NCI-H1105 treated with DMSO at 0.1 percent for 48 hours (cell line): ENCODE measurements at regions not wholly inside any gene's neighbourhood (a gene's known extent, or its start where the extent isn't known, plus 50 kb on each side); places are given as distances from the start of the nearest gene placed in this dataset.
A peak's percentile ranks its signal among the peaks of the same experiment; 100 is the strongest.

ENCODE experiments used
- DNase-seq: peaks from one replicate; lab custom pipeline; 2025; lab: John Stamatoyannopoulos, UW

DNA sequence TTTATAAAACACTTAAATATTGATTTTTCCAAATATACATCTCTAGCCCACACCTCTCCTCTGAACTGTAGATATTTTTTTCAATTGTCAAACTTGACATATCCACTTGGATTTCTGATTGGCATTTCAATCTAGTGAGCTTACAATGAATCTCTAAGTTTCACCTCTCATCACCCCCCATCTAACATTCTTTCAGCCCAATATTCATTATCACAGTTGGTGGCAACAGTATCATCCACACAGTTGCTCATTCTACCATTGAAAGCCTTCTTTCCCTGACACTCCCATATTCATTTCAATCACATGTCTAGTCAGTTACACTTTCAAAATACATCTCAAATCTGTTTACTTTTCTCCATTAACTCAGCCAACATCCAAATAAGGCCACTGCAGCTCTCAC lies 385.2 kb downstream of the PCDH20 start:
- DNase-seq: no peak

DNA sequence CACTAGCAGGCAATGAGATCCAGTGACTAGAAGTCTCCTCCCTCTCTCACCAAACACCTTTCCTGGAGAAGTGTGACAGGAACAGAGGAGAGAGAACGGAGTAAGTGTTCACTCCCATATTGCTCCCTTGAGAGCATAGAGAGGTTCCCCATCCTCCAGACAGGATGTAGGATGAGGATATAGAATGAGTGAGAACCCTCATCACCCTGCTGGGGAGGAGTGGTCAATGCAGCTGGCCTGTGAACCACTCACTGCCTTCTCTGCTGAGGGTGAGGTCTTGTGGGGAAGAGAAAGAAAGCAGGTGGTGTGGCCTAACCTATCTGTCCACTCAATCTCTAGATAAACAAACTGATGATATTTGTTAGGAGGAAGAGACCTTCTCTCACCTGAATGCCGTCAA lies 386.6 kb downstream of the PCDH20 start:
- DNase-seq: no peak

- DNase-seq: no peak
Observed at GRCh38 chr13:61024046-61024445, 391.6 kb downstream of the PCDH20 start.

DNA sequence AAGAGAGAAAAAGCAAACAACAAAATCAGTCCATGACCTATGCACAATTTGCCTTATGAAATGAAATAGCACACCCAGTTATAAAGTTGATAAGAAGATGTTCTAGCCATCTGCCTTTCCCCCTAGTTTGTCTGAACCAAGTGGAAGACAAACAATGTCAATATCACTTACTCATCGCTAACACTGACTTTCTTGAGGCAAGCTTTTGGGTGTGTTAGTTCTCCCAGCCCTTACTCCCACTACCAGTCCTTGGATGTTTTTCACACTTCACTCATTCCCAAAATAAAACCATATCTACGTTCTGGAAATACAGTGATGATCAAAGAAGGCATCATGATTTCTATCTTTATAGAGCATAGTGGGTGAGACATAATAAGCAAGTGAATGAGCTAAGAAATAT lies 393.8 kb downstream of the PCDH20 start:
- no peak for DNase-seq

GRCh38 chr13:61013796-61014195 lies 401.9 kb downstream of the PCDH20 start:
- DNase-seq: no peak

DNA sequence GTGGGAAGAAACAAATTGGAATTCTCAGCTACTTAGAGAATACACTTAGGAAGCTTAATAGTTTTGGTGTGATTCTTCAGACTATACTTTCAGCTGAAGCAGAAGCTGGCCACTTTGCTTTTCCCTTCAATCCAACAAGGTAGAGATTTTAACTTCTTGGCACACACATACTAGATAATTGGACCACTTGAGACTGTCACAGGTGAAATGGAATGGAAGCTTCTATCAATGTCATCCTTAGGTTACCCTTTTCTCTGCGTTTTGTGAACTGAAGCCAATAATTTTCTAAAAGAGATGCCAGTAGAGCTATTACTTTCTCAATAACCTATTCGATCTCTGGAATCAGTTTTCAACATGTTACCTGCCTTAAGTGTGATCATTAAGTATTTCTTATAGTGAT lies 405.3 kb downstream of the PCDH20 start:
- peak; percentile 33 for DNase-seq

GRCh38 chr13:61002686-61003085 lies 413.0 kb downstream of the PCDH20 start:
- DNase-seq: no peak

DNA sequence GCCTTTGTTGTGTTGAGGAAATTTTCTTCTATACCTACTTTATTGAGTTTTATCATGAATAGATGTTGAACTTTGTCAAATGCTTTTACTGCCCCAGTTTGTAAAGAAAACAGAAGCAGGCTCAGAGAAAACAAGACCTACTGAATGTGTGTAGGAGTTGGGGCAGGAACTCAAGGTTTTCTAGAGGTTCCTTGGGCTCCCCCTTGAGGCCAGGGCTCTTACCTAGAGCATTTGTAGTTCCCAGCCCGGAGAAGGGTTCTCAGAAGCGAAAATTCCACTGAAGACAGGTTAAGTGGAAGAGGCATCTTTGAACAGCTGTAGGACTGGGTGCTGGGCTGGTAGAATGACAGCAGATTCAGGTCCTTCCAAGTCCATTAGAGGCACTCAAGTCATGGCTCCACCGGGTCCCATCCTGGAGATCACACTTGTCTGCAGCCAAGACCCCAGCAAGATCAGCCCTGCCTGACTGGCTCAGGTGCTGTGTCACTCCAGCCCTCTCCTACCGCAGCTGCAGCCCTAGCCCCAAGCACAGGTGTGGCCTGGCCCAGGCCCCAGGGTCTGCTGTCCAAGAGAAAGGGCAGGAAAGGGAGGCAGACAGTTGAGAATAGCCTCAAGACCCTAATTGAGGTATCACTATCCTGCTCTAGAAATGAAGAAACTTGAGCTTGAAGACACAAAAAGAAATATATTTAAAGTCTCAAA lies 425.5 kb downstream of the PCDH20 start:
- DNase-seq: no peak

- no peak for DNase-seq
Observed at GRCh38 chr13:60986301-60986700, 429.3 kb downstream of the PCDH20 start.

DNA sequence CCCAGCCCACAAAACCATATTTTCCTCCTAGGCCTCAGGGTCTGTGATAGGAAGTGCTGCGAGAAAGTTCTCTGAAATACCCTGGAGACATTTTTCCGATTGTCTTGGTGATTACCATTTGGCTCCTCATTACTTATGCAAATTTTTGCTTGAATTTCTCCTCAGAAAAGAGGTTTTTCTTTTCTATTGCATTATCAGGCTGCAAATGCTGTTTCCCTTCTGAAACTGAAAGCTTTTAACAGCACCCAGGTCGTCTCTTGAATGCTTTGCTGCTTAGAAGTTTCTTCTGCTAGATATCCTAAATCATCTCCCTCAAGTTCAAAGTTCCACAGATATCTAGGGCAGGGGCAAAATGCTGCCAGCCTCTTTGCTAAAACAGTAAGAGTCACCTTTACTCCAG lies 434.2 kb downstream of the PCDH20 start:
- DNase-seq: no peak

GRCh38 chr13:60976367-60976766 lies 439.3 kb downstream of the PCDH20 start:
- DNase-seq: no peak

- DNase-seq: peak; percentile 38
Observed at GRCh38 chr13:60974296-60974695, 441.4 kb downstream of the PCDH20 start.

- peak; percentile 10 for DNase-seq
Observed at GRCh38 chr13:60973529-60973928, 442.1 kb downstream of the PCDH20 start.

- no peak for DNase-seq
Observed at GRCh38 chr13:60970736-60971135, 444.9 kb downstream of the PCDH20 start.

DNA sequence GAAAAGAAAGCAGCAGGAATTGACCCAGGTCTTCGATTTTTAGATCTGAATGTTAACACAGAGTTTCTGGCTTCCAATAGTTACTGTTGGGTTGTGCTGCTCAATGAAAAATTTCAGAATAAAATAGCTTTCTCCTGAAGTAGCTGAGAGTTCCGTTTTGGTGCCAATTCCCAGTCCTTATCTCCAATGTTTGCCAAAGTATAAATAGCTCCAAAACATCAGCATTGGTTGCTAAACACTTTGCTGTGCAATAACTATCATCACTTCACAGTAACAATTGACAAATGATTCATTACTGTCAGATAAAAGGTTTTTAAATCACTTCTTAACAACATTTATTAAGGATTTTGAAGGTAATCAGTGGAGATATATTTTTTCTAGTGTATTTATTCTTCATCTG lies 446.0 kb downstream of the PCDH20 start:
- DNase-seq: peak; percentile 77

DNA sequence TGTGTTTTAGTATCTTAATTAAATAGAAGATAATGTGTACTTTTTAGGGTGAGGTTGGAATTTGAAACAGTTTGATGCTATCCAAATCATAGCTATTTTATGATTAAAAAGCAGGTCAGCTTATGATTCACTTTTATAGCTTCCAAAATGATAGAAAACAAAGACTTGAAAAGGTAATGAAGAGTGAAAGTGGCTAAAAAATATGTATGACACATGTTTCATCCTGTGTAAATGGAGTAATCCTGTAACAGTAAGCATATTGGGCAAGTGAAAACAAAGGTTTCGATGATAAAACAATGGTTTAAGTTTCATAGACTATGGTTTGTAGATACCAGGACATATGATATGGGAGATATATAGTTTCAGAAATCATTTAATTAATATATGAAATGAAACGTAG lies 456.2 kb downstream of the PCDH20 start:
- no peak for DNase-seq

DNA sequence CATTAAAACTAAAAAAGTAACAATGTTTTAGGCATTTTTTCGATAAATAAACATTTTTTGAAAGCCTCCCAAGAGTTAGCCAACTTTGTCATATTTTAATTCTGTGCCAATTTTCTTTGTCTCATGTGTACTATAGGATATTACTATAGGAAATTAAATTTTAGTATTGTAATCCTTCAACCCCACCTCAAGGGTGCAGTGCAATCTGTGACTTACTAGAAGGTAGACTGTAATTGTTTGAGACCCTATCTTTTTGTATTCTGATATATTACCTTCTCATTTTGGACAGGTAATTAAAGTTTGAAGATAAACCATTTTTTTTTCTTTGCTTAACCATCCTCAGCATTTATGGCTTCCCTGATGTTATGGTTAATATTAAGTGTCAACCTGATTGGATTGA lies 457.8 kb downstream of the PCDH20 start:
- DNase-seq: no peak

GRCh38 chr13:60945396-60945795 lies 470.3 kb downstream of the PCDH20 start:
- DNase-seq: peak; percentile 73

GRCh38 chr13:60944863-60945262 lies 470.8 kb downstream of the PCDH20 start:
- DNase-seq: peak; percentile 87

DNA sequence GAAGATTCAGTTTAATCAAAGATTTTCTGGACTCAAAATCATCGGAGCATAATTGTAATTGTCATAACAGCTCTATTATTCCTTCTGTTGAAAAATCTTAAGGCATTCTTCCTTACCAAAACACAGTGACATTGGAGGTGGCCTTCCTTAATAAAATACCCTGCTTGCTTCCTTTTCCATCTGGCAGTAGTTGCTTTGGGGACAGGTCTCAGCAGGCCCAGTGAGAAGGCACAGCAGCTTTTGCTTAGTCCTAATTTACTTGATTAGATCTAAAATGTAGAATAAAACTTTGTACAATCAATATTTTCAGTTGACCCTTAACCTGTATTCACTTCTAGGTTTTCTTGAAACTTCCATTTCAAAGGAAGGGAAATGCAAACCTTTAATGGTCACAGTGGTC lies 471.6 kb downstream of the PCDH20 start:
- peak; percentile 73 for DNase-seq

DNA sequence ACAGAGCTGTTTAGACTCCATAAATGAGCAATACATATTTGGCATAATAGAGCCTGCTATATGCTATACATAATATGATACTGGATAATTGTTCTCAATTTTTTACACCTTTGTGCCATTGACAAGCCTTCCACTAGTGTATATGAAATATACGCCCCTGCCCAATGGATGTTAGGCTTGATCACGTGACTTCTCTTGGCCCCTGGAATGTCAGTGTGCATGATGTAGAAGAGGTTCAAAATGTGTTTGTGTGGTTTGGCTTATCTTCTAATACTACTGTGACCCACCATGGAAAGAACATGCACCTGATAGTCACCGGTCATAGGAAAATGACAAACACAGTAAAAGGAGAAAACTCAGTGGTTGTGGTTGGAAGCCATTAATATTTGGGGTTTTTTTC lies 479.4 kb downstream of the PCDH20 start:
- no peak for DNase-seq

DNA sequence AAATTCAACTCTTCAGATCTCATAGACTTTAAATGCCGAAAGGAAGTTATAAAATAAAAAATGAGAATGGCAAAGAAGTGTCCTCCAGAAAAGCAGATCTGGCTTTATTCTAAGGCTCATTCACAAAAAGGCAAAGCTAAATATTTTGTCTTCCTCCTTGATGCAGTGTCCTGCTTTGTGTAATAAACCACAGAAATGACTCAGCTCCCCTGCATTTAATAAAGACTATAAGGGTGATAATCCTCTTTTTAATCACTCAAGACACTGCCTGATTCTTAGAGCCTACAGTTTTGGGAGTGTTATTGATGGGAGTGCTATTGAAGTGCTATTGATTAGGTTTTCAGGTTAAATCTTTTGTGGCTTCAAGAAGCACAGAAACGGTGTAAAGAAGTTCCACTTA lies 482.0 kb downstream of the PCDH20 start:
- no peak for DNase-seq

GRCh38 chr13:60931858-60932546 lies 483.6 kb downstream of the PCDH20 start:
- no peak for DNase-seq

DNA sequence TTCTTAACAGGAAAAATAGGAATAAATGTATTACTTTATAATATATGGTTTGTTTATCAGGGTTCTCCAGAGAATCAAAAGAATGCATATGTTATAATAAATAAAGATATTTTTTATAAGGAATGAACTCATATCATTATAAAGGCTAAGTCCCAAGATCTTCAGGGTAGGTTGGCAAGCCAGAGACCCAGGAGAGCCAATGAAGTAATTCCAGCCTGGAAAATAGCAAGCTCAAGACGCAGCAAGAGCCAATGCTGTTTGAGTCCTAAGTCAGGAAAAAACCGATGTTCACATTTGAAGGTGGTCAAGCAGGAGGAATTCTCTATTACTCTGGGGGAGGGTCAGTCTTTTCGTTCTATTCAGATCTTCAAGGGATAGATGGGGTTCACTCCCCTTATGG lies 490.0 kb downstream of the PCDH20 start:
- no peak for DNase-seq
